Fibroblast of lung (primary cell): ENCODE measurements at regions not wholly inside any gene's neighbourhood (a gene's known extent, or its start where the extent isn't known, plus 50 kb on each side); places are given as distances from the start of the nearest gene placed in this dataset.
"Not testable (repeated sequence)": the region's sequence is repeated elsewhere in the genome, so short reads cannot be mapped to it uniquely, and the experiment has no call there.

Experiments
- CTCF ChIP-seq, 2 donors: IDR thresholded peaks in 1 of 2; conservative IDR thresholded peaks in 1 of 2; 1 replicate in 1 of 2; 2 replicates in 1 of 2; pipeline ENCODE4 v1.5.1; 2011 to 2012; ENCODE audit warnings: low read length in 2 of 2, control low read depth in 1 of 2, inconsistent platforms in 1 of 2, low read depth in 1 of 2, mild to moderate bottlenecking in 1 of 2
- EZH2 ChIP-seq: IDR thresholded peaks from 2 replicates; pipeline ENCODE4 v1.5.1; 2012; ENCODE audit warnings: low read length, control low read depth, mild to moderate bottlenecking; ENCODE audit errors: missing control alignments

DNA sequence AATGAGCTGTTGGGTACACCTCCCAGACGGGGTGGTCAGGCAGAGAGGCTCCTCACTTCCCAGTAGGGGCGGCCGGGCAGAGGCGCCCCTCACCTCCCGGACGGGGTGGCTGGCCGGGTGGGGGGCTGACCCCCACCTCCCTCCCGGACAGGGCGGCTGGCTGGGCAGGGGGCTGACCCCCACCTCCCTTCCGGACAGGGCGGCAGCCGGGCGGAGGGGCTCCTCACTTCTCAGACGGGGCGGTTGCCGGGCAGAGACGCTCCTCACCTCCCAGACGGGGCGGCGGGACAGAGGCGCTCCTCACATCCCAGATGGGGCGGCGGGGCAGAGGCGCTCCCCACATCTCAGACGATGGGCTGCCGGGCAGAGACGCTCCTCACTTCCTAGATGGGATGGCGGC is 105.6 kb upstream of the ALDH1A3 start:
- not testable (repeated sequence) for TF ChIP-seq EZH2; CTCF (conservative IDR thresholded peaks at IDR 0.05 in 1 of 2, IDR thresholded peaks at IDR 0.05 in 1 of 2; ENCODE audit: low read depth in 1 of 2, low read length in 2 of 2)
